ENCODE measurements at regions not wholly inside any gene's neighbourhood (a gene's known extent, or its start where the extent isn't known, plus 50 kb on each side); places are given as distances from the start of the nearest gene placed in this dataset.

DNA sequence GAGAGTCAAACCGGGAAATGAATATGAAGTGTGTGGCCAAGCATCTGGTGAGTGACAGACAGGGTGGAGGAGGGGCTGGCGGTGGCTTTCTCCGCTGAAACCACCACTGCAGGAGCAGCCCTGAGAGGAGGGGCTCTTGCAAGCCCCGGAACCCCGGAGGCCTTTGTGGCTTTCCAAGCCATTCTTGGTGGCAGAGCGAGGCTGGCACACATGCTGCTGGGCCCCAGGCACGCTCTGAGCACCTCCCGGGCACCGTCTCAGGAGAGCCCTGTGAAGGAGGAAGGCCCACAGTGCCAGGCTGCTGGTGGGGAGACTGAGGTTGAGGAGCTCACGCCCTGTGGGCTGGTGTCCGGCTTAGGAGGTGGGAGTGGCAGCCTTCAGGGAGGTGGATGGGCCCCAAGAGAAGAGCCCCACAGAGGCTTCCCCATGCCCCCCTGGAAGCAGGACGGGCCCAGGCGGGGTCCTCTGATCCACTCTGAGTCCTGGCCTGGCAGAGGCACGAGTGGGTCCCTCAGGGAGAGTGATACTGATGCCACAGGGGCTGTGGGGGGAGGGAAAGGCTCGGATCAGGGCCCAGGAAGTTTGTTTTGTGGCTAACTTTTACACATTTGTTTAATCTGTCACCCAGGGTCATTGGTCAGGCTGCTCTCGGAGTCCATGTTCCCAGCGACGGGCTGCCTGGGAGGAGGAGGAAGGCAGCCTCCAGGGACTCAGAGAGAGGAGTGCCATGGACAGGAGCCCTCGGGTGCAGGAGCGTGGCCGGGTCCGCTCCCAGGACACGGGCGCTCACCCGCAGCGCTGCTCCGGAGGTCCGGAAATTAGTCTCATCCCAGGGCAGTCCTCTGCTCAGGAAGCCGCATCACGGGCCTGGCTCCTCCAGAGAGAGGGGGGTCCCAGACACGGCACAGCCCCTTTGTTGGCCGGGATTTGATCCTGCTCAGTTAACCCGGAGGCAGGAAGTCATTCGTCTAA is 170.7 kb downstream of the ERMARD start:
- H3K79me2 ChIP-seq (ENCODE audit: control insufficient read depth, insufficient read depth, low read length) = no peaks in the 10 kb centered on the region
- H4K20me1 ChIP-seq (replicated peaks; ENCODE audit: control insufficient read depth, extremely low read depth, insufficient read depth, low read length) = no peaks in the 10 kb centered on the region
- no peaks in the 10 kb centered on the region for H3K36me3 ChIP-seq (ENCODE audit: control insufficient read depth in 2 of 2, extremely low read depth in 1 of 2, insufficient read depth in 2 of 2, low read length in 2 of 2)
- H3K27me3 ChIP-seq (ENCODE audit: control insufficient read depth in 2 of 2, insufficient read depth in 2 of 2, low read length in 2 of 2) = peaks cover 3% of the 10 kb centered on the region in 2 experiments
- no peaks in the 10 kb centered on the region for H3K9me1 ChIP-seq (replicated peaks; ENCODE audit: control insufficient read depth, extremely low read depth, insufficient read depth, low read length)
- intact Hi-C loops (cut with micrococcal nuclease) (no loop called here), dilution Hi-C loops (cut with MboI; ENCODE audit: extremely low pct_ligation_motif_present, low sequenced_read_pairs) (no loop called here)
- ChIA-PET POLR2A (no interaction called here), CTCF (no interaction called here)
- TF ChIP-seq GATA2 (IDR thresholded peaks at IDR 0.05; ENCODE audit: insufficient read depth, insufficient read length, low read depth, low read length) = no peak
- TF ChIP-seq MYC (IDR thresholded peaks at IDR 0.05; ENCODE audit: low read depth, low read length) = no peak
- TF ChIP-seq, protein P1, sequence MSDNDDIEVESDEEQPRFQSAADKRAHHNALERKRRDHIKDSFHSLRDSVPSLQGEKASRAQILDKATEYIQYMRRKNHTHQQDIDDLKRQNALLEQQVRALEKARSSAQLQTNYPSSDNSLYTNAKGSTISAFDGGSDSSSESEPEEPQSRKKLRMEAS (IDR thresholded peaks at IDR 0.05; ENCODE audit: insufficient read depth, insufficient read length) = no peak
- TF ChIP-seq FOS (IDR thresholded peaks at IDR 0.05; ENCODE audit: borderline replicate concordance, insufficient read depth, low read length) = no peak
- TF ChIP-seq JUN (IDR thresholded peaks at IDR 0.05; ENCODE audit: borderline replicate concordance, insufficient read depth, insufficient read length, low read depth) = no peak
- no peak for TF ChIP-seq POLR2A (IDR thresholded peaks at IDR 0.05; ENCODE audit: low read depth, low read length)
- TF ChIP-seq EZH2 (IDR thresholded peaks at IDR 0.05; ENCODE audit: borderline replicate concordance, low read depth, low read length, severe bottlenecking) = no peak
- TF ChIP-seq POLR2AphosphoS5 (IDR thresholded peaks at IDR 0.05; ENCODE audit: insufficient read depth, low read depth, low read length) = no peak
- TF ChIP-seq, protein P2, sequence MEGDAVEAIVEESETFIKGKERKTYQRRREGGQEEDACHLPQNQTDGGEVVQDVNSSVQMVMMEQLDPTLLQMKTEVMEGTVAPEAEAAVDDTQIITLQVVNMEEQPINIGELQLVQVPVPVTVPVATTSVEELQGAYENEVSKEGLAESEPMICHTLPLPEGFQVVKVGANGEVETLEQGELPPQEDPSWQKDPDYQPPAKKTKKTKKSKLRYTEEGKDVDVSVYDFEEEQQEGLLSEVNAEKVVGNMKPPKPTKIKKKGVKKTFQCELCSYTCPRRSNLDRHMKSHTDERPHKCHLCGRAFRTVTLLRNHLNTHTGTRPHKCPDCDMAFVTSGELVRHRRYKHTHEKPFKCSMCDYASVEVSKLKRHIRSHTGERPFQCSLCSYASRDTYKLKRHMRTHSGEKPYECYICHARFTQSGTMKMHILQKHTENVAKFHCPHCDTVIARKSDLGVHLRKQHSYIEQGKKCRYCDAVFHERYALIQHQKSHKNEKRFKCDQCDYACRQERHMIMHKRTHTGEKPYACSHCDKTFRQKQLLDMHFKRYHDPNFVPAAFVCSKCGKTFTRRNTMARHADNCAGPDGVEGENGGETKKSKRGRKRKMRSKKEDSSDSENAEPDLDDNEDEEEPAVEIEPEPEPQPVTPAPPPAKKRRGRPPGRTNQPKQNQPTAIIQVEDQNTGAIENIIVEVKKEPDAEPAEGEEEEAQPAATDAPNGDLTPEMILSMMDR (IDR thresholded peaks at IDR 0.05; ENCODE audit: extremely low read depth in 1 of 2, insufficient read depth in 1 of 2, low read depth in 1 of 2, low read length in 2 of 2) = no peak
- FAIRE-seq (no peak), DNase-seq (ENCODE audit: low read depth, low spot score) (no peak)
- no peak overlapping the region for H2AFZ ChIP-seq (ENCODE audit: low read depth, low read length)
- H3K27ac ChIP-seq (ENCODE audit: insufficient read depth, low read depth, low read length) = no peak overlapping the region
- no TSS peak for BruUV-seq (replicated peaks)
- H3K4me2 ChIP-seq (ENCODE audit: insufficient read depth, low read length) = no peak overlapping the region
- no peak overlapping the region for H3K4me3 ChIP-seq (replicated peaks in 1 of 3; ENCODE audit: insufficient read depth in 1 of 3, low read depth in 1 of 3, low read length in 3 of 3)
- H3K4me1 ChIP-seq (ENCODE audit: control insufficient read depth, extremely low read depth, insufficient read depth, low read length) = no peaks in the 10 kb centered on the region
- no peak overlapping the region for H3K9ac ChIP-seq (replicated peaks; ENCODE audit: extremely low read depth, insufficient read depth, low read length)
- H3K9me3 ChIP-seq (replicated peaks; ENCODE audit: control insufficient read depth, insufficient read depth, low read length) = no peaks in the 10 kb centered on the region
